Motor neuron (in vitro differentiated cells): ENCODE measurements at regions not wholly inside any gene's neighbourhood (a gene's known extent, or its start where the extent isn't known, plus 50 kb on each side); places are given as distances from the start of the nearest gene placed in this dataset.
A peak's percentile ranks its signal among the peaks of the same experiment; 100 is the strongest.

Source experiments
- ATAC-seq, 8 experiments: fragments of 200-7000 bp; cut with Tn5 transposase; replicated peaks in 6 of 8; 2 replicates each; pipeline ENCODE4 v1.8.0; 2021; ENCODE audit warnings: mild to moderate bottlenecking in 8 of 8, moderate library complexity in 8 of 8
- H3K27ac ChIP-seq, 2 donors: fragments of 250-450 bp; sonication (Bioruptor Pico); 2 replicates each; pipeline ENCODE4 v1.9.0; 2021; ENCODE audit warnings: antibody characterized with exemption in 2 of 2, mild to moderate bottlenecking in 2 of 2, moderate library complexity in 1 of 2
- H3K4me1 ChIP-seq, 2 donors: fragments of 250-450 bp; sonication (Bioruptor Pico); replicated peaks in 1 of 2; 2 replicates each; pipeline ENCODE4 v1.6.1; 2021; ENCODE audit warnings: antibody characterized with exemption in 2 of 2, mild to moderate bottlenecking in 2 of 2, moderate library complexity in 1 of 2
- H3K4me3 ChIP-seq, 5 donors: fragments of 250-450 bp; sonication (Bioruptor Pico); 2 replicates each; pipeline ENCODE4 v1.9.0; 2021; ENCODE audit warnings: antibody characterized with exemption in 5 of 5, mild to moderate bottlenecking in 5 of 5, moderate library complexity in 4 of 5
- WGBS, 10 experiments: fragments of 450-650 bp; shearing (Covaris generic); methylation state at CpG; one replicate each; pipeline ENCODE4 v1.0.0; 2022; 5-methylcytosine and 5-hydroxymethylcytosine counted together
- in situ Hi-C, 9 experiments: fragments of 400-800 bp; cut with MboI; loops; one replicate each; pipeline ENCODE4 v1.15.0; 2021; ENCODE audit warnings: low sequenced_read_pairs in 9 of 9, low pct_unique_long_range_greater_than_20kb in 2 of 9; ENCODE audit not compliant: unreplicated experiment in 9 of 9

- peak in 1 of 8 experiments; percentile 46 for ATAC-seq
- Histone ChIP-seq H3K4me3 (no peak overlapping the region), H3K4me1 (no peaks in the 10 kb centered on the region), H3K27ac (no peak overlapping the region)
- 0 to 100% (median 77%) methylated on average over 1 to 5 of the region's 5 CpGs for WGBS, 10 experiments
- in situ Hi-C loops = no loop called here
Observed at GRCh38 chr5:159695741-159696294, 220.5 kb upstream of the ADRA1B start.

GRCh38 chr5:159697530-159697929, 218.8 kb upstream of the ADRA1B start:
- H3K27ac ChIP-seq = no peak overlapping the region
- ATAC-seq = peak in 2 of 8 experiments; percentile 62 to 63
- H3K4me1 ChIP-seq = no peaks in the 10 kb centered on the region
- no peak overlapping the region for H3K4me3 ChIP-seq
- in situ Hi-C loops = no loop called here

DNA sequence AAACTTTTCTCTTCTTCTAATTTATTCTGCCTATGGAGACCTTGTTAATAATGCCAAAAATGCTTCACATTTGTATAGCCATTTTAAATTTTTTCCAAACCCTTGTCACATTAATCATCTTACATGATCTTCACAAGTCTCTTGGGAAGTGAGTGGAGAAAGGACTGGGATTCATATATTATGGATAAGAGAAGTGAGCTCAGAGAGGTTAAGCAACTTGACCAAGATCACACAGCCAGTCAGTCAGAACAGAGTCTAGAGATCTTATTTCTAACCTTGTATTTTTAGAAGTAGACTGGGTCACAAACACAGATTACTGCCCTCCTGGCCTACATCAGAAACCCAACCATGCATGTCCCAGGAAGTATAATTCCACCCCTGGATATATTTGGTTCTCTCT, 218.0 kb upstream of the ADRA1B start:
- H3K4me1 ChIP-seq = no peaks in the 10 kb centered on the region
- no peak for ATAC-seq
- H3K4me3 ChIP-seq = no peak overlapping the region
- no peak overlapping the region for H3K27ac ChIP-seq
- in situ Hi-C loops = no loop called here

GRCh38 chr5:159700016-159700415, 216.3 kb upstream of the ADRA1B start:
- Histone ChIP-seq H3K4me3 (no peak overlapping the region), H3K4me1 (no peaks in the 10 kb centered on the region), H3K27ac (no peak overlapping the region)
- in situ Hi-C loops = no loop called here
- ATAC-seq = no peak

DNA sequence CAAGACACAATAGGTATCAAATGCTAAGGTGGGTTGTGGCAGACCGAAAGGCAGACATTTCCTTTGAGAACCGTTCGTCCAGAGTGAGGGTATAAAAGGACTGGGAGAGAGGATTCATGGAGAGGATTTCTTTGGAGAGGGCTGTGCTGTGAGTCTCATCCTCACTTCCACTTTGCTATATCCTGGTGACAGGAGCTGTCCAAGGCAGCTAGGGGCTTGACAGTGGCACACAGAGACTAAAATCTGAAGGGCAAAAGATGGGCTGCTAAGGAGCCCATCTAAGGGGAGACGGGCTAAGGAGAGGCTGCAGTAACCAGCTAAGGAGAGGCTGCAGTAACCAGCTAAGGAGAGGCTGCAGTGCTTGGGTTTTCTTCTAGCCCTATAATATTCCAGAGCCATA, 214.0 kb upstream of the ADRA1B start:
- WGBS, 10 experiments = 50 to 100% (median 88%) methylated on average over 1 to 4 of the region's 4 CpGs; no CpG with 5 or more reads in 4 of the 10 experiments
- in situ Hi-C loops = no loop called here
- H3K4me1 ChIP-seq = no peaks in the 10 kb centered on the region
- H3K27ac ChIP-seq = no peak overlapping the region
- ATAC-seq = no peak
- H3K4me3 ChIP-seq = no peak overlapping the region

DNA sequence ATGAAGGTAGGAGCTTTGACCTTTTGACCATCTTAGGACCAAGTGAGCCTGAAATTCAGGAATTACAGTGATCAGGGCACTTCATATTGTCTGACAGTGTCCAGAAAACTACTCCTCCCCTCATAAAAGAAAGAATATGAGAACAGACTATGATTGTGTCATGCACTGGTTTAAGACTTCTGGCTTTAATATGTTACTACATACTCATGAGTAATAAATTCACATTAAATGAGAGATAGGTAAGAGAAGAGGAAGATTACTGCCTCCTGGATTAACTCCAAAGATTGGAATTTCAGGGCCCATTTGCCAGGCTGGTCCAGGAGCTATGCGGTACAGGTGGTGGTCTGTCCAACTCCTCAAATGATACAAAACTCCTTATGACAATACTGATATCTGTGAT, 213.5 kb upstream of the ADRA1B start:
- no peak overlapping the region for H3K27ac ChIP-seq
- WGBS, 10 experiments = 57 to 100% (median 100%) methylated on average over 1 of the region's 1 CpG; no CpG with 5 or more reads in 4 of the 10 experiments
- H3K4me1 ChIP-seq = no peaks in the 10 kb centered on the region
- no peak overlapping the region for H3K4me3 ChIP-seq
- in situ Hi-C loops = no loop called here
- no peak for ATAC-seq

DNA sequence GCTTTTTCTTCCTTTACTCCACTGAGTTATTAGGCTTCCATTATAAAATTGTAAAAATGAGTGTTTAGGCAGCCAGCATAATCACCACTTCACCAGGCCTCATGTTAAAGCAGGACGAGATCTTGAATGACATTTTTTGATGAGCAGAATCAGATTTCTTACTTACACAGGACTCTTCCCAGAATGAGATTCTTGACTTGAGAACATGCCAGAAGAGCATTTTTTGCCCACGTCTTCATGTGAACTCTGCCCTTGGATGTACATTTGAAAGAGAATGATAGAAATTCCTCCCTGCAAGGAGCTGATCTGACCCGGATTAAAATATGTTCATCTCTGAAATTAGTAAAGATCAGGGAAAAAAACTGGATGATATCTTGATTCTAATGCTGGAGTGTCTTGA, 212.1 kb upstream of the ADRA1B start:
- no peak for ATAC-seq
- Histone ChIP-seq H3K4me1 (no peaks in the 10 kb centered on the region), H3K27ac (no peak overlapping the region), H3K4me3 (no peak overlapping the region)
- in situ Hi-C loops = no loop called here
- WGBS, 10 experiments = 6 to 90% (median 50%) methylated on average over 1 to 3 of the region's 3 CpGs; no CpG with 5 or more reads in 1 of the 10 experiments

DNA sequence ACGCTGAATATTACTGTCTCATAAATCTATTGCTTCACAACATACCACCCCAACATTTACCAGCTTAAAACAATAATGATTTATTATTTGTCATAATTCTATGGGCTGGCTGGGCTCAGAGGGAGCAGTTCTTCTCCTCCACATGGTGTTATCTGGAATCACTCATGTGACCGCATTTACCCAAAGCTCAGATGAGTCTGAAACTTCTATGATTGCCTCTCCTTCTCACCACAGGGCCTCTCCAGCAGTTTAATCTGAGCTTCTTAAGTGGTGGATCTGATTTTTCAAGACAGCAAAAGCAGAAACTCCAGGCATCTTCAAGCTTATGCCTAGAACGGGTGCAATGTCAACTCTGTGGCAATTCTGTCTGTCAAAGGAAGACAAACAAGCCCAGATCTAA, 210.3 kb upstream of the ADRA1B start:
- WGBS, 10 experiments = 87 to 100% (median 92%) methylated on average over 1 to 3 of the region's 3 CpGs; no CpG with 5 or more reads in 2 of the 10 experiments
- ATAC-seq = no peak
- no peak overlapping the region for H3K27ac ChIP-seq

DNA sequence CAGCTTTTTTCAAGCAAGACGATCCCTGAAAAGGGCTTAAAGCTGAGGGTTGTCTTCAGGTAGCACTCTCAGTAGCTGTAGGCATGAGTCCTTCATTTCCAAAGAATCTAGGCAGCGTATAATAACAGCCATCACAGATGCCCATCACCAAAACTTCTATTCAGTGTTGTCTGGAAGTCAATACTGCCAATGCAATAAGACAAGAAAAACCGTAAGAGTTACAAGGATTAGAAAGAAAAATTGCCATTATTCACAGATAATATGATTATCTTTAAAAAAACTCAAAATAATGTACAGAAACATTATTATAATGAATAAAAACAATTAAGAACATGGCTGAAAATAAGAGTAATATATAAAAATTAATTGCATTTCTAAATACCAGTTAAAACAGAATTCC, 208.2 kb upstream of the ADRA1B start:
- in situ Hi-C loops = no loop called here

More for the DNA sequence above, 210.3 kb upstream of the ADRA1B start:
- in situ Hi-C loops = no loop called here
- Histone ChIP-seq H3K4me1 (no peaks in the 10 kb centered on the region), H3K4me3 (no peak overlapping the region)

DNA sequence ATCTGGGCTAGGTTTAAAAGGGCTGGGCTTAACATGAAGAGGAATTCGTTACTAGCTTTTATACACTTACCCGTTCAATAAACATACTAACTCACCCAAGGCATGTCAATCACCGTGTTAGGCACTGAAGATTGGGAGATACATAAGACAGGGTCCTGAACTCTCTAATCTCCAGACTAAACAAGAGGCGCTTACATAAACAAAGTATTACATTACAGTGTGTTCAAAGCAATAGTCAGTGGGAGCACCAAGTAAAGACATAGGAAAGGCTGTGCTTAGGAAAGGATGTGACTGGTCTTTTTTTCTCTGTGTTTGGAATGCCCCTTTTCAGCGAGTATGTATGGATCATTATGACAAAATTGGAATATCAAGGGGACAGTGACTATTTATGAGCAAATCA, 203.6 kb upstream of the ADRA1B start:
- in situ Hi-C loops = no loop called here
- Histone ChIP-seq H3K4me3 (no peak overlapping the region), H3K27ac (no peak overlapping the region), H3K4me1 (no peaks in the 10 kb centered on the region)
- ATAC-seq = no peak
- 25 to 100% (median 75%) methylated on average over 1 to 5 of the region's 5 CpGs; no CpG with 5 or more reads in 1 of the 10 experiments for WGBS, 10 experiments

More for the DNA sequence above, 208.2 kb upstream of the ADRA1B start:
- no peaks in the 10 kb centered on the region for H3K4me1 ChIP-seq
- no peak overlapping the region for H3K4me3 ChIP-seq
- ATAC-seq = no peak
- WGBS, 10 experiments = 47 to 100% (median 71%) methylated on average over 1 to 3 of the region's 3 CpGs
- H3K27ac ChIP-seq = no peak overlapping the region

DNA sequence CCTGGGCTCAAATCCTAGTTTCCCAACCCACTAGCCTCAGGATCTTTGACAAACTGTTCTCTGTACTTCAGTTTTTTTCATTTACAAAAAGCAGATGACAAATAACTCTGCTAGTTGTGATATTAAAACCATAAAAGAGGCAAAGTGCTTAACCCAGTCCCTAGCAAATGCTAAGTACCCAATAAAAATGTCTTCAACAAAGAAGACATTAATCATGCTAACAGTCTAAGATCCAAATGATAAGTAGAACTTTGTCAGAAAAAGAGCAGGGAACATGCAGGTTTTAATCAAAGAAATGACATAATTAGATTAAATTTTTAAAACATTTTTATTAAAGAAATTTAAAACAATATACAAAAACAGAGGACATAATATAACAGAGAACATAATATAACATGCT, 203.0 kb upstream of the ADRA1B start:
- no peak overlapping the region for H3K27ac ChIP-seq
- H3K4me1 ChIP-seq = no peaks in the 10 kb centered on the region
- no peak overlapping the region for H3K4me3 ChIP-seq
- ATAC-seq = no peak
- in situ Hi-C loops = no loop called here

DNA sequence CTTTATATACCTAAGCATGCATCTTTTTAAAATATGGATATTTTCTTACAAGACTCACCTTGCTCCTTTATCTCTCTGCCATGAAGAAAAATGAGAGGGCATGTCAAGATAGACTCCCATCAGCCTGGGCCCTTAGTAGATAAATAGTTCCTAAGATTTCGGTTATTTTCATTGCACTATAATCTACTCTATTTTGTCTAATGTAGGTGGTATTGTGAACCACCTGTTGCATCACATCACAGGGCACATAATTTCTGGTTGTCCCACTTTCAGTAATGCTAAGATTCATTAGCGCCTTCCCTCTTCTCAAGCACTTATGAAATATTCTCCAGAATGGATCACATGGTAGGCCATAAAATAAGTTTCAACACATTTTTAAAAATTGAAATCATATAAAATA, 202.5 kb upstream of the ADRA1B start:
- Histone ChIP-seq H3K4me3 (no peak overlapping the region), H3K27ac (no peak overlapping the region), H3K4me1 (no peaks in the 10 kb centered on the region)
- 56 to 100% (median 80%) methylated on average over 1 to 2 of the region's 2 CpGs; no CpG with 5 or more reads in 3 of the 10 experiments for WGBS, 10 experiments
- no peak for ATAC-seq
- in situ Hi-C loops = no loop called here

GRCh38 chr5:159725475-159725874, 190.8 kb upstream of the ADRA1B start:
- Histone ChIP-seq H3K4me3 (no peak overlapping the region), H3K27ac (no peak overlapping the region), H3K4me1 (peaks cover 9 to 13% of the 10 kb centered on the region in 2 donors)
- WGBS, 10 experiments = 17 to 81% (median 46%) methylated on average over 1 to 4 of the region's 4 CpGs; no CpG with 5 or more reads in 1 of the 10 experiments
- no peak for ATAC-seq
- in situ Hi-C loops = no loop called here

DNA sequence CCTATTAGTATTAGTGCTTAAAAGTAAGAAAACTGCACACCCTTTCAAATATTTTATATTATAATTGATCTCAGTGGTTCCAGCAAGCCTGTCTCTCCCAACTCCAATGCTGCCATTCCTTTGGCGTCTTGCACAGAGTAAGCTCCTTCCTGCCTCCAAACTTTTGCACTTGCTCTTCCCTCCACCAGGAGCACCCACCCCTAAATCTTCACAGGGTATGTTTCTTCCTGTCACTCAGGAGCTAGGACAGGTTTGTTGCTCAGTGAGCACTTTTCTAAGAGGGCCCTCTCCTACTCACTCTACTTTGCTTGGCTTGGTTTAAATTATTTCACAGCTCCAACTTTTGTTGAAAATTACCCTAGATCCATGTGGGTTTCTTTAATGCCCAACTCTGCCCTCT, 189.1 kb upstream of the ADRA1B start:
- 75 to 100% (median 100%) methylated on average over 1 of the region's 1 CpG; no CpG with 5 or more reads in 3 of the 10 experiments for WGBS, 10 experiments
- ATAC-seq = no peak
- in situ Hi-C loops = no loop called here
- no peak overlapping the region for H3K4me3 ChIP-seq
- H3K4me1 ChIP-seq = peaks cover 9 to 13% of the 10 kb centered on the region in 2 donors
- no peak overlapping the region for H3K27ac ChIP-seq
